HCT116 (cell line): ENCODE measurements at regions not wholly inside any gene's neighbourhood (a gene's known extent, or its start where the extent isn't known, plus 50 kb on each side); places are given as distances from the start of the nearest gene placed in this dataset.

Experiments used
- ATAC-seq: fragments of 200-7000 bp; cut with Tn5 transposase; 2 replicates; pipeline ENCODE4 v1.9.1; 2020; ENCODE audit warnings: mild to moderate bottlenecking, moderate library complexity
- BruUV-seq: library from RNA; stranded (reverse); fragments of 400-500 nt; replicated peaks from 2 replicates; lab custom pipeline; 2021; lab: Mats Ljungman, UMichigan
- CTCF ChIA-PET: fragments of 300-600 bp; sonication (Branson Sonifier 250); formaldehyde crosslinking; loops from one replicate; lab custom pipeline; 2021; ENCODE audit warnings: antibody characterized with exemption; lab: Charles Lee
- POLR2A ChIA-PET: fragments of 300-600, 350-600 bp; sonication (Branson Sonifier 250); formaldehyde crosslinking; loops from one replicate; lab custom pipeline; 2021; ENCODE audit warnings: antibody characterized with exemption; lab: Charles Lee
- RAD21 ChIA-PET, 2 experiments: fragments of 300-600 bp; sonication (Branson Sonifier 250); formaldehyde crosslinking; loops; one replicate each; lab custom pipeline; 2023; ENCODE audit warnings: low total read pairs in 2 of 2; ENCODE audit not compliant: uncharacterized antibody in 2 of 2, unreplicated experiment in 2 of 2, low non-redundant PET in 1 of 2; lab: Charles Lee
- DNase-seq: peaks from one replicate; pipeline ENCODE4 v3.0.0-alpha.2; 2010; ENCODE audit warnings: low read depth, low spot score
- H2AFZ ChIP-seq: fragments of 200-600 bp; shearing (Covaris generic), sonication (generic); 2 replicates; pipeline ENCODE4 v1.6.1; 2017; ENCODE audit warnings: low read depth, mixed run types, mixed read lengths, antibody characterized with exemption, low read length; ENCODE audit not compliant: poor library complexity, severe bottlenecking
- H3K27ac ChIP-seq: 2 replicates; pipeline ENCODE4 v1.5.1; 2012; ENCODE audit warnings: low read depth, low read length
- H3K27me3 ChIP-seq: fragments of 200-600 bp; sonication (generic); 2 replicates; pipeline ENCODE4 v1.6.1; 2016; ENCODE audit warnings: mixed run types, low read length, mixed read lengths; ENCODE audit not compliant: insufficient read depth
- H3K36me3 ChIP-seq, 2 experiments: fragments of 200-500 bp in 1 of 2; fragments of 200-600 bp in 1 of 2; sonication (Bioruptor generic) in 1 of 2; sonication (generic) in 1 of 2; 2 replicates each; pipeline versions ENCODE4 v1.5.1 to v1.6.1; 2014 to 2016; ENCODE audit warnings: low read length in 2 of 2, inconsistent platforms in 1 of 2, mixed read lengths in 1 of 2, mixed run types in 1 of 2; ENCODE audit not compliant: insufficient read depth in 2 of 2, control insufficient read depth in 1 of 2
- H3K4me1 ChIP-seq, 2 experiments: fragments of 200-600 bp in 1 of 2; sonication (generic) in 1 of 2; 2 replicates each; pipeline versions ENCODE4 v1.5.1 to v1.6.1; 2012 to 2017; ENCODE audit warnings: low read length in 2 of 2, inconsistent platforms in 1 of 2, mild to moderate bottlenecking in 1 of 2, mixed read lengths in 1 of 2, mixed run types in 1 of 2, moderate library complexity in 1 of 2; ENCODE audit not compliant: insufficient read depth in 2 of 2, control insufficient read depth in 1 of 2
- H3K4me2 ChIP-seq: fragments of 200-600 bp; sonication (generic); 2 replicates; pipeline ENCODE4 v1.6.1; 2017; ENCODE audit warnings: mixed run types, low read length, mixed read lengths
- H3K4me3 ChIP-seq, 2 experiments: fragments of 200-600 bp in 1 of 2; sonication (generic) in 1 of 2; replicated peaks in 1 of 2; 2 replicates each; pipeline ENCODE4 v1.5.1; 2011 to 2016; ENCODE audit warnings: low read length in 2 of 2, control low read depth in 1 of 2, low read depth in 1 of 2, mild to moderate bottlenecking in 1 of 2, mixed read lengths in 1 of 2, mixed run types in 1 of 2
- H3K79me2 ChIP-seq: fragments of 200-600 bp; sonication (generic); 2 replicates; pipeline ENCODE4 v1.6.1; 2017; ENCODE audit warnings: mild to moderate bottlenecking, mixed run types, low read length, moderate library complexity, mixed read lengths; ENCODE audit not compliant: insufficient read depth
- H3K9ac ChIP-seq: fragments of 200-600 bp; sonication (generic); 2 replicates; pipeline ENCODE4 v1.6.1; 2016; ENCODE audit warnings: low read length, mixed read lengths
- H3K9me2 ChIP-seq: fragments of 200-600 bp; sonication (generic), shearing (Covaris generic); 2 replicates; pipeline ENCODE4 v1.6.1; 2017; ENCODE audit warnings: mixed run types, mild to moderate bottlenecking, moderate library complexity; ENCODE audit not compliant: insufficient read depth
- H3K9me3 ChIP-seq, 2 experiments: fragments of 200-500 bp in 1 of 2; fragments of 200-600 bp in 1 of 2; sonication (Bioruptor generic) in 1 of 2; sonication (generic) in 1 of 2; 2 replicates each; pipeline ENCODE4 v1.6.1; 2014 to 2017; ENCODE audit warnings: low read length in 2 of 2, mixed read lengths in 2 of 2, inconsistent platforms in 1 of 2, low read depth in 1 of 2, mild to moderate bottlenecking in 1 of 2, mixed run types in 1 of 2, moderate library complexity in 1 of 2; ENCODE audit not compliant: control insufficient read depth in 1 of 2, insufficient read depth in 1 of 2
- H4K20me1 ChIP-seq: fragments of 200-600 bp; sonication (generic), shearing (Covaris generic); 2 replicates; pipeline ENCODE4 v1.6.1; 2017; ENCODE audit warnings: mixed run types, mild to moderate bottlenecking, moderate library complexity; ENCODE audit not compliant: insufficient read depth
- CBX3 ChIP-seq: IDR thresholded peaks from 2 replicates; pipeline ENCODE4 v1.6.1; 2012; ENCODE audit warnings: low read depth
- FOSL1 ChIP-seq: IDR thresholded peaks from 2 replicates; pipeline ENCODE4 v1.6.1; 2012; ENCODE audit warnings: low read depth
- SIN3A ChIP-seq: IDR thresholded peaks from 2 replicates; pipeline ENCODE4 v1.6.1; 2012; ENCODE audit warnings: low read depth
- TCF7L2 ChIP-seq: IDR thresholded peaks from 2 replicates; pipeline ENCODE4 v1.7.0; 2011; ENCODE audit warnings: borderline replicate concordance, inconsistent platforms; ENCODE audit not compliant: insufficient read depth, insufficient read length; ENCODE audit errors: extremely low read depth
- ZBTB33 ChIP-seq: IDR thresholded peaks from 2 replicates; pipeline ENCODE4 v1.6.1; 2011; ENCODE audit warnings: mild to moderate bottlenecking, low read length, moderate library complexity; ENCODE audit not compliant: insufficient replicate concordance; ENCODE audit errors: extremely low read depth
- intact Hi-C: fragments of 100-400 bp; cut with micrococcal nuclease; formaldehyde crosslinking; loops from 2 replicates; pipeline ENCODE4 v1.10.0; 2022

GRCh38 chr3:87761795-87762194 is 297.0 kb downstream of the CGGBP1 start:
- H3K27me3 ChIP-seq: no peaks in the 10 kb centered on the region
- H3K4me1 ChIP-seq: no peaks in the 10 kb centered on the region
- intact Hi-C loops: no loop called here
- CTCF ChIA-PET: no interaction called here
- no peaks in the 10 kb centered on the region for H4K20me1 ChIP-seq
- ATAC-seq: no peak
- no peaks in the 10 kb centered on the region for H3K79me2 ChIP-seq
- no peak overlapping the region for H3K27ac ChIP-seq
- no peaks in the 10 kb centered on the region for H3K9me2 ChIP-seq
- H3K9me3 ChIP-seq: no peaks in the 10 kb centered on the region
- RAD21 ChIA-PET: no interaction called here
- H3K36me3 ChIP-seq: no peaks in the 10 kb centered on the region
- no peak overlapping the region for H3K9ac ChIP-seq
- DNase-seq: no peak
- TF ChIP-seq CBX3: no peak
- no peak for TF ChIP-seq SIN3A
- TF ChIP-seq ZBTB33: no peak
- no peak for TF ChIP-seq TCF7L2
- TF ChIP-seq, all 23 proteins: peak for 0
- BruUV-seq: no TSS peak
- Histone ChIP-seq H3K4me2 (no peak overlapping the region), H3K4me3 (no peak overlapping the region), H2AFZ (no peak overlapping the region)
- POLR2A ChIA-PET: no interaction called here

GRCh38 chr3:87761341-87761740 is 297.5 kb downstream of the CGGBP1 start:
- ChIA-PET POLR2A (no interaction called here), RAD21 (no interaction called here), CTCF (no interaction called here)
- TF ChIP-seq FOSL1 (no peak), CBX3 (no peak)
- Histone ChIP-seq H3K27ac (no peak overlapping the region), H3K79me2 (no peaks in the 10 kb centered on the region), H3K4me2 (no peak overlapping the region), H3K4me3 (no peak overlapping the region), H3K9me3 (no peaks in the 10 kb centered on the region), H3K27me3 (no peaks in the 10 kb centered on the region), H3K4me1 (no peaks in the 10 kb centered on the region), H4K20me1 (no peaks in the 10 kb centered on the region), H3K36me3 (no peaks in the 10 kb centered on the region), H3K9me2 (no peaks in the 10 kb centered on the region), H3K9ac (no peak overlapping the region), H2AFZ (no peak overlapping the region)
- BruUV-seq: no TSS peak
- intact Hi-C loops: no loop called here
- ATAC-seq: no peak
- no peak for DNase-seq
